Body of pancreas (tissue), 4 donors: ENCODE measurements at regions not wholly inside any gene's neighbourhood (a gene's known extent, or its start where the extent isn't known, plus 50 kb on each side); places are given as distances from the start of the nearest gene placed in this dataset.

Experiments
- ATAC-seq: fragments of 150-250 bp; one replicate; pipeline ENCODE4 v1.9.1; 2016
- DNase-seq, 4 donors: peaks; one replicate each; pipeline ENCODE4 v3.0.0-alpha.2; 2019
- H3K27ac ChIP-seq, 4 donors: fragments of 200-600 bp; sonication (generic); 1 replicate in 3 of 4; 2 replicates in 1 of 4; pipeline versions ENCODE4 v1.5.1 to v1.6.1; 2016 to 2019; ENCODE audit warnings: mild to moderate bottlenecking in 1 of 4, mixed read lengths in 1 of 4, moderate library complexity in 1 of 4
- H3K27me3 ChIP-seq, 2 donors: fragments of 200-600 bp; sonication (generic); one replicate each; pipeline ENCODE4 v1.6.0; 2016; ENCODE audit warnings: mild to moderate bottlenecking in 1 of 2
- H3K36me3 ChIP-seq, 2 donors: fragments of 200-600 bp; sonication (generic); replicated peaks in 1 of 2; 2 replicates each; pipeline ENCODE4 v1.5.1; 2016; ENCODE audit warnings: low read depth in 2 of 2; ENCODE audit not compliant: insufficient read depth in 1 of 2
- H3K4me1 ChIP-seq: fragments of 200-600 bp; sonication (generic); one replicate; pipeline ENCODE4 v1.6.0; 2016
- H3K4me3 ChIP-seq, 2 donors: fragments of 200-600 bp; sonication (generic); 1 replicate in 1 of 2; 2 replicates in 1 of 2; pipeline ENCODE4 v1.5.1; 2016 to 2019
- H3K9me3 ChIP-seq, 3 donors: fragments of 200-600 bp; sonication (generic); 1 replicate in 2 of 3; 2 replicates in 1 of 3; pipeline ENCODE4 v1.5.1; 2016
- POLR2A ChIP-seq, 3 donors: fragments of 450-650 bp; IDR thresholded peaks; one replicate each; pipeline ENCODE4 v1.6.1; 2016; ENCODE audit warnings: antibody characterized with exemption in 3 of 3, mild to moderate bottlenecking in 2 of 3
- WGBS, 2 donors: methylation state at CpG; one replicate each; pipeline ENCODE4 v1.1.5; 2017; 5-methylcytosine and 5-hydroxymethylcytosine counted together
- intact Hi-C: fragments of 100-400 bp; cut with DNase I; formaldehyde crosslinking; loops from one replicate; pipeline ENCODE4 v1.15.1; 2023
- TF ChIP-seq, protein P1 (sequence below), 7 experiments: fragments of 450-650 bp in 4 of 7; fragments of 200-600 bp in 3 of 7; sonication (generic) in 3 of 7; IDR thresholded peaks; one replicate each; pipeline ENCODE4 v1.5.1; 2016 to 2019; ENCODE audit warnings: antibody characterized with exemption in 7 of 7

DNA sequence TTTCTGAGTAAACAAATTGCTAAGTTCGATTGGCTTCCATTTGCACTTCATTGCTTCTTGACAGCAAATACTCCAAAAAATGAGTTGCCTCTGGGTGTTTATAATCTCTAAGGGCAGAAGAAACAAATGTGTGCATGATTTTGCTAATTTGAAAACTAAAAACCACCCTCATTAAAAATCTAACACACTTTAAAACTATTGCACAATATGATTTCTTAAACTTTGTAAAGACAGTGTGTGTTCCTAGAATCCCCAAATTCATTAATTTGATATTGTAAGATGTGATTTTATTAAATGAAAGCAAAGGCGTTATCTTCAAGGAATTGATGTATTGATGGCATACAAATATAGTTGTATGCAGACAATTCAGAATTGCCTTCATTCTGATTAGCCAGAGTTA lies 350.9 kb downstream of the OLFM3 start:
- no peak for ATAC-seq
- Histone ChIP-seq H3K36me3 (no peaks in the 10 kb centered on the region), H3K4me3 (no peak overlapping the region), H3K4me1 (no peaks in the 10 kb centered on the region), H3K27ac (no peak overlapping the region), H3K27me3 (no peaks in the 10 kb centered on the region), H3K9me3 (no peaks in the 10 kb centered on the region)
- 25 to 28% methylated on average over 2 of the region's 2 CpGs for WGBS, 2 donors
- TF ChIP-seq POLR2A (IDR thresholded peaks at IDR 0.05), result no peak
- TF ChIP-seq, protein P1, sequence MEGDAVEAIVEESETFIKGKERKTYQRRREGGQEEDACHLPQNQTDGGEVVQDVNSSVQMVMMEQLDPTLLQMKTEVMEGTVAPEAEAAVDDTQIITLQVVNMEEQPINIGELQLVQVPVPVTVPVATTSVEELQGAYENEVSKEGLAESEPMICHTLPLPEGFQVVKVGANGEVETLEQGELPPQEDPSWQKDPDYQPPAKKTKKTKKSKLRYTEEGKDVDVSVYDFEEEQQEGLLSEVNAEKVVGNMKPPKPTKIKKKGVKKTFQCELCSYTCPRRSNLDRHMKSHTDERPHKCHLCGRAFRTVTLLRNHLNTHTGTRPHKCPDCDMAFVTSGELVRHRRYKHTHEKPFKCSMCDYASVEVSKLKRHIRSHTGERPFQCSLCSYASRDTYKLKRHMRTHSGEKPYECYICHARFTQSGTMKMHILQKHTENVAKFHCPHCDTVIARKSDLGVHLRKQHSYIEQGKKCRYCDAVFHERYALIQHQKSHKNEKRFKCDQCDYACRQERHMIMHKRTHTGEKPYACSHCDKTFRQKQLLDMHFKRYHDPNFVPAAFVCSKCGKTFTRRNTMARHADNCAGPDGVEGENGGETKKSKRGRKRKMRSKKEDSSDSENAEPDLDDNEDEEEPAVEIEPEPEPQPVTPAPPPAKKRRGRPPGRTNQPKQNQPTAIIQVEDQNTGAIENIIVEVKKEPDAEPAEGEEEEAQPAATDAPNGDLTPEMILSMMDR (IDR thresholded peaks at IDR 0.05), result no peak
- intact Hi-C loops, result no loop called here
- no peak for DNase-seq

DNA sequence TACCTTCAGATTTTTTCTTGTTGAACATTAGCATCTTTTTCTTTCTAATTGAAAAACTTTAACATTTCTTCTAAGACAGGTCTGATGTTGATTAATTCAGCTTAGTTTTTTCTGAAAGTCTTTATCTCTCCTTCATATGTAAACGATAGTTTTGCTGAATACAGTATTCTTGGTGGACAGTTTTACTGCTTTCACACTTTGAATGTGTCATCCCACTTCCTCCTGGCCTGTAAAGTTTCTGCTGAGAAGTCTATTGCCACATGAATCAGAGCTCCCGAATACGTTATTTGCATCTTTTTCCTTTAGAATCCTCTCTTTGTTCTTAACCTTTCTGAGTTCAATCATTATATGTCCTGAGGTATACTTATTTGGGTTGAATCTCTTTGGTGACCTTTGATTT lies 344.2 kb downstream of the OLFM3 start:
- TF ChIP-seq POLR2A (IDR thresholded peaks at IDR 0.05), result no peak
- TF ChIP-seq, protein P1 (IDR thresholded peaks at IDR 0.05), result no peak
- Histone ChIP-seq H3K9me3 (no peaks in the 10 kb centered on the region), H3K36me3 (no peaks in the 10 kb centered on the region), H3K27ac (no peak overlapping the region), H3K4me1 (no peaks in the 10 kb centered on the region), H3K27me3 (no peaks in the 10 kb centered on the region), H3K4me3 (no peak overlapping the region)
- DNase-seq (no peak), ATAC-seq (no peak)
- WGBS, 2 donors, result 70 to 75% methylated on average over 3 of the region's 3 CpGs
- intact Hi-C loops, result no loop called here

- 3 to 12% methylated on average over 2 to 3 of the region's 3 CpGs for WGBS, 2 donors
- no peak for DNase-seq
- intact Hi-C loops, result no loop called here
- Histone ChIP-seq H3K9me3 (no peaks in the 10 kb centered on the region), H3K27ac (no peak overlapping the region), H3K4me1 (no peaks in the 10 kb centered on the region), H3K27me3 (no peaks in the 10 kb centered on the region), H3K4me3 (no peak overlapping the region), H3K36me3 (no peaks in the 10 kb centered on the region)
- ATAC-seq, result no peak
- TF ChIP-seq, protein P1 (IDR thresholded peaks at IDR 0.05), result no peak
- no peak for TF ChIP-seq POLR2A (IDR thresholded peaks at IDR 0.05)
Measured at GRCh38 chr1:101653482-101653946, 343.2 kb downstream of the OLFM3 start.

GRCh38 chr1:101664726-101665125 lies 332.0 kb downstream of the OLFM3 start:
- Histone ChIP-seq H3K27me3 (no peaks in the 10 kb centered on the region), H3K4me1 (no peaks in the 10 kb centered on the region), H3K27ac (no peak overlapping the region), H3K4me3 (no peak overlapping the region), H3K36me3 (no peaks in the 10 kb centered on the region), H3K9me3 (peaks cover 0 to 7% (median 0%) of the 10 kb centered on the region in 3 donors)
- 40 to 62% methylated on average over 3 of the region's 3 CpGs for WGBS, 2 donors
- intact Hi-C loops, result no loop called here
- ATAC-seq, result no peak
- DNase-seq, result no peak
- TF ChIP-seq, protein P1 (IDR thresholded peaks at IDR 0.05), result no peak
- no peak for TF ChIP-seq POLR2A (IDR thresholded peaks at IDR 0.05)

GRCh38 chr1:101667761-101668160 lies 329.0 kb downstream of the OLFM3 start:
- Histone ChIP-seq H3K27me3 (no peaks in the 10 kb centered on the region), H3K36me3 (no peaks in the 10 kb centered on the region), H3K9me3 (no peaks in the 10 kb centered on the region), H3K27ac (no peak overlapping the region), H3K4me3 (no peak overlapping the region), H3K4me1 (no peaks in the 10 kb centered on the region)
- TF ChIP-seq POLR2A (IDR thresholded peaks at IDR 0.05), result no peak
- TF ChIP-seq, protein P1 (IDR thresholded peaks at IDR 0.05), result no peak
- WGBS, 2 donors, result 39 to 45% methylated on average over 2 of the region's 2 CpGs
- no peak for DNase-seq
- intact Hi-C loops, result no loop called here
- ATAC-seq, result no peak
